ENCODE measurements at regions not wholly inside any gene's neighbourhood (a gene's known extent, or its start where the extent isn't known, plus 50 kb on each side); places are given as distances from the start of the nearest gene placed in this dataset.
"Not testable (repeated sequence)": the region's sequence is repeated elsewhere in the genome, so short reads cannot be mapped to it uniquely, and the experiment has no call there.

DNA sequence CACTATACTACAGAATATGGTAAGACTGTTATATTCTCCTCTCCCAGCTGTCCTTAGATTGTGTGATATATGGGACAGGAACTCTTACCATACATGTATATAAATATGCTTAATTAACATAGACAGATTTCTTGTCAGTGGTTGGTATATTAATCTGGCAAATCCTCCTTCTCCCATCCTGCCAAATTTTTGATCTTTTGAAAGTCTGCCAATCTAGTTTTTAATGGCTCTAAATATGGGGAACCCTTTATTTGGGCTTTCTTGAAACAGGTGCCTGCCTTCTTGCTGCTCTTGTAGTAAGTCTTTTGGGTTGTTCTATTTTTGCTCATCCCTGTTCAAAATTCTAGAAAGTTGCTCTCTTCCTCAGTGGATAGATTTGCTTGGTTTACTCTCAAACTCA, 63.5 kb downstream of the SPATA31D1 start:
- no peak for DNase-seq (ENCODE audit: low spot score)
- ATAC-seq: no peak

DNA sequence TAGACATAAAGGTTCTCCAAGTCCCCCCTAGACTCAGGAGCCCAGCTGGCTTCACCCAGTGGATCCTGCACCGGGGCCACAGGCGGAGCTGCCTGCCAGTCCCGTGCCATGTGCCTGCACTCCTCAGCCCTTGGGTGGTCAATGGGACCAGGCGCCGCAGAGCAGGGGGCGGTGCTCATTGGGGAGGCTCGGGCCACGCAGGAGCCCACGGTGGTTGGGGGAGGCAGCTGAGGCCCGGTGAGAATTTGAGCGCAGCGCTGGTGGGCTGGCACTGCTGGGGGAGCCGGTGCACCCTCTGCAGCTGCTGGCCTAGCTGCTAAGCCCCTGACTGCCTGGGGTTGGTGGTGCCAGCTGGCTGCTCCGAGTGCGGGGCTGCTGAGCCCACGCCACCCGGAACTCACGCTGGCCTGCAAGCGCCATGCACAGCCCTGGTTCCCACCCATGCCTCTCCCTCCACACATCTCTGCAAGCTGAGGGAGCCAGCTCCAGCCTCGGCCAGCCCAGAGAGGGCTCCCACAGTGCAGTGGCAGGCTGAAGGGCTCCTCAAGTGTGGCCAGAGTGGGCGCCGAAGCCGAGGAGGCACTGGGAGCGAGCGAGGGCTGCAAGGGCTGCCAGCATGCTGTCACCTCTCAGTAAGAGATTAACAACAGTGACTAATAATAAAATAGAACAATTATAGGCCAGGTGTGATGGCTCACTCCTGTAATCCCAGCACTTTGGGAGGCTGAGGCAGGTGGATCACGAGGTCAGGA, 65.9 kb downstream of the SPATA31D1 start:
- ATAC-seq (no peak), DNase-seq (ENCODE audit: low spot score) (no peak)

DNA sequence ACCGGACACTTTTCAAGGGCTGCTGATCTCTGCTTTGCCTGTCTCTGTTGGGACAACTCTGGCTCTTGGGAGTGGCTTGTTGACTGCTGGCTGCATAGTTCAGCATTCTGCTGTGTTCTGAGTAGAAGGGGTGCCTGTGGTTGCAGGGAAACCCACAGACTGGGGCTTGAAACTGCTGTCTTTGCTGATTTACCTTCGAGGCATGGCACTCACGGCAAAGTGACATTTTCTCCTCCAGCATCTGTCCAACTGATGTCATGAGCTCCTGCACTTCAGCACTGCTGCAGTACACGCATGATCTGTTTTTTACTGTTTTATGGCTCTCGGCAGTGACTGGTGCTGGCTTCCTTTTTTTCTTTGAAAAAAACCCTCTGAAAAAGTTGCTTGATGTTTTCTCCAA, 69.2 kb downstream of the SPATA31D1 start:
- no peak for ATAC-seq
- no peak for DNase-seq (ENCODE audit: low spot score)

DNA sequence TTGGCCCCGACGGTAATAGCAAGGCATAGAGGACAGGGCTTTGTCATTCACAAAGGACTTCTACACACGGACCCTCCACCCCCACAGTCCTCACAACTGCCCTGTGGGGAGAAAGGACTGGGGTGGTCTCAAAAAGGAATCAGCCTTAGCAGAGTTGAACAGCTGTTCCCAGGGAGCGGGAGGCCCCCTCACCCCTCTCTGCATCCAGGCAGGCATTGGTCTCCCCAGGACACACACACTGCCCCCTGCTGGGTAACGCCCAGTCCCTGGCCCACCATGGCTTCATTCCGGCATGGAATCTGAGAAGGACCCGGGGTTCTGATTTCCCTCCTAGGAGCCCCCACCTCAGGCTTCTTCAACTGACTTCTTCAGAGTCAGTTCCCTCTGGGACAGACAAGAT, 73.2 kb downstream of the SPATA31D1 start:
- ATAC-seq; DNase-seq (ENCODE audit: low spot score): not testable (repeated sequence)

DNA sequence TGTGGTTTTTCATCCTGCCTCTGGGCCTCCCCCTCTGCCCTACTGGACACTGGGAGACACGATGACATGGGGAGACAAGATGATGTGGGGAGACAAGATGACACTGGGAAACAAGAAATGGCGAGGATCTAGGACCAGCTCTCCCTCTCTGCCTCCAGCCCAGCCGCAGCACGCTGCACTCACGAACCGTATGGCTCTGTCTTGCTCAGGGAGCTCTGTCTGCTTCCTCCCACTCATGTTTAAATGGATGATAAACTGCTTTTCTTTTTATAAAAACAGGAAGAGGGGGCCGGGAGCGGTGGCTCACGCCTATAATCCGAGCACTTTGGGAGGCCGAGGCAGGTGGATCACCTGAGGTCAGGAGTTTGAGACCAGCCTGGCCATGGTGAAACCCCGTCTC, 73.7 kb downstream of the SPATA31D1 start:
- ATAC-seq (no peak), DNase-seq (ENCODE audit: low spot score) (no peak)

DNA sequence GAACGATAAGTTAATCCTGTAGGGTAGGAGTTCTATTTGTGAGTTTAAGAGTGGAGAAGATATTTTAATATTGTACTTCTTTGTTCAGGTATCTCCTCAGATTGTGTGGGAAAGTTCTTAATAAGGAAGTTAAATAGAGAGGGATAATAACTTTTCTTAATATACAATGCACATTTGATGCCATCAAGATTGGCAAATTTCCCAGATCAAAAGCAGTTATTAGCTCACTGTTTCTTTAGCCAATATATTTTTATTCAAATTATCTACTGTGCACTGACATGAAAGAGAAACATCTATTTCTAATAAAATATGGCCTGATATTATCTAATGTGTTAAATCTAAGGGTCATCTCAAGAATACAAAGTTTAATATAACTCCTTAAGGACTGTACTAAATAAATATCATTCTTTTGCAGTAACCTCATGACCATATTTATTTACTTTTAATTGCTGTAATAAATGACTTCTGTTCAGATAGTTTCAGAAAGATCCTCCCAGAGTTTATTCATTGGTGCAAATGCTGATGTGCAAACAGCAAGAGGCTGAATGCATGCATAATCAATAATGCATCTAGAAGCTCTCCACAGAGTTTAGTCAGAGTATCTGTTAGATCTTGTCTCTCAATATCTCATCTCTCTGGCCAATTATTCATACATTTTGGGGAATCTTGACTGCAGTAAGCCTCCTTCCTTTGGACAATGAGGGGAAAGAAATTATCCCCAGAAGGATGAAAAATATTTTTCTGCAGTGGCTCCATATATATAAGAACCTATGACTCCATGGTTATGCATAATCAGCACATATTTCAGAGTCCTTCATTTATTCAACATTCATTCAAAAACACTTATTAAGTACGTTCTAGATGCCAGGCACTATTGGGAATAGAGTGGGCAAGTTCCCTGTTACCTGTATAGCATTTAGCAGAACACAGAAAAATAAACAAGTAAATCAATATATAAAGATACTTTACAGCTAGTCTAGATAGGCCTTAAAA, 85.3 kb downstream of the SPATA31D1 start:
- DNase-seq (ENCODE audit: low spot score) (no peak), ATAC-seq (no peak)

DNA sequence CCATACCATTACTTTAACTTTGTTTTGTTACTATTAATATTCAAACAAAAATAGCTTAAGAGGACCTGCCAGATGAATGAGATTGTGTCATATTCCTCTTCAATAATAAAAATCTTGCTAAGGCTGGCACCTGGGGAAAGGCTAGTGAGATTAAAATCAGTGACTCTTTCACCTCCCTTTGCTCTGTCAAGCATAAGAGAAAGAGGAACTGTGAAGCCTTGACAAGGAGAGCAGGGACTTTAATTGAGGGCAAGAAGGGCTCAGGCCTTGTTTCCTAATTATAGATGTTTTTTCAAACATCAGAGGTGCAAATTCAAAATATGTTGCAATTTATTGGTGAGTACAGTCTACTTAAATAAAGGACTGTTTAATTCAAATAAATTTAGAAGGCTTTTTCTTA, 91.7 kb downstream of the SPATA31D1 start:
- ATAC-seq (no peak), DNase-seq (ENCODE audit: low spot score) (no peak)

DNA sequence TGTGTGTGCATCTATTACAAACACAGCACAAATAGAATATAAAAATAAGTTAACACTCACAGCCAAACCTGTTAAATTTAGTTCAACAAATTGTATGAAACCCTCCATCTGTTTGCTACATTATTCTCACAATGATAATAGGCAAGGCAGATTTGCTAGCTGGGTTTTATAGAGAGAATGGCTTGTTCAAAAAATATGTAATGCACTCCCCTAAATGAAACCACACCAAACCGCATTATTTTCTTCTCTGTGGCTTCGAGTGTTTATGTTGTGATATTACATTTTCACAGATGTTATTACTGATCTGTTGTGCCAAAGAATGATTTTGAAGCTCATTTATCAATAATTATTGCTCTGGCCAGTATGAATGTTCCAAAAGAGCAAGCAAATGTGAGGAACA, 92.9 kb downstream of the SPATA31D1 start:
- ATAC-seq (no peak), DNase-seq (ENCODE audit: low spot score) (no peak)

DNA sequence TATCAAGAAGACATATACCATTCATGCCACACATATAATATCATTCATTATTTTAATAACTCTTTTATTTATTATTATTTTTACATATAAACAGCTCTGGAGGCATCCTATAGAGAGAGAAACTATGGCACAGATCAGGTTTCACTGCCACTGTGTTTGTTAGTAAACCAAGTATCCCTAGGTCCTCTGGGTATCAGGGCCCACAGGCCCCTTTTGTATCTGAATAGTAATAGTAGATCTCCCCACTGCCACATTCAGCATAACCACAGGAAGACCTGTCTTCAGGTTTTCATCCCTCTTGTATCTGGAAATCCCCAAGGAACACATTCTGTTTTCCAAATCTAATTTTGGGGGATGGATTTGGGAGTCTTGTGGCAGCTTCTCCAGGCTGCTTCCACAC, 94.0 kb downstream of the SPATA31D1 start:
- no peak for DNase-seq (ENCODE audit: low spot score)
- no peak for ATAC-seq

DNA sequence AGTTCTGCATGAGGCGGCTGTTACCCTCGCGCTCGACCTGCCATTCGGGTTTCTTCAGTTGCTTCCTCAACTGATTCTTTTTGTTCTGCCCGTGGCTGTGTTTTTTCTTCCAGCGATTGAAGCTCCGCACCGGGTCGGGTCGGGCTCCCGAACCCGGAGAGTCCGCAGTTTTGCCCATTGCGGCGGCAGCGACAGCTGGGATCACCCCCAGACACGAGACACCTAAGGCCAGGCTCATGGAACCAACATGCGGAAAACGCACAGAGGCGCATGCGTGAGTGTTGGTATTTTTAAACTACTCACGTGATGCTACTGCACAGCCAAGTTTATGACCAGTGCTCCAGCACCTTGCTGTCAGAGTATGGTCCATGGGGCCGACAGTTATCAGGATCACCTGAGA, 100.0 kb downstream of the SPATA31D1 start:
- DNase-seq (ENCODE audit: low spot score): no peak
- no peak for ATAC-seq

DNA sequence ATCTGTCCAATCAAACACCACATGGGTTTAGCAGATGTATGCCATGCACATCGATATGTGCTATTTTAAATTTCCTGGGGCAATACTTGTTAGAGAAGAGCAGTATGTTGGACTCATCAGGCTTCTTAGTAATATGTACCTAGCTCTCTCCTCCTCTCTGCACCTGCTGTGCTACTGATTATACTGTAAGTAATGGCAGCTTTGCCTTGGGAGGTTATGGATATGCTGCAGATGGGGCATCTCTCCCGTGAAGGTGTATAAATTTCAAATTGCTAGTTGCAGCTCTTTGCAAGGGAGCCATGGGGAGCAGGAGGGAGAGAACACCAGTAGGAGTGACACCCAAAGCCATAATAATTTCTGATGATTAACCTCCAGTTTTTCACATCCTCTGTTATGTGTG, 101.5 kb downstream of the SPATA31D1 start:
- no peak for DNase-seq (ENCODE audit: low spot score)
- ATAC-seq: no peak

DNA sequence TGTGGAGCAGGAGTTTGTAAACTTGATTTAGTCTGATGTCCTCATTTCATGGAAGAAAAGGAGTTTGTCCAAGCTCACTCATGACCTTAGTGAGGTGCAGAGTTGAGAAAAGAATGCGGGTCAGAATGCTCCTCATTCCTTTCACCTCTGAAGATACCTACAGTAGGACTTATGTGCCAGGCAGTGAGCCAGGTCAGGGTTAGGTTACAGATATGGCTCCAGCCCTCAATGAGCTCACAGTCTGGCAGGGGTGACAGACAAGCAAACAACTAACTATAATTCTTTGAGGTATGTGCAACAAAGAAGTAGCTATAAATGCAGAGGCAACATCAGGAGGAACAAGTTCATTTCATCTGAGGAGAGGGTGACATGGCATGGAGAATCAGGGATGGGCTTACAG, 102.5 kb downstream of the SPATA31D1 start:
- ATAC-seq: no peak
- no peak for DNase-seq (ENCODE audit: low spot score)

DNA sequence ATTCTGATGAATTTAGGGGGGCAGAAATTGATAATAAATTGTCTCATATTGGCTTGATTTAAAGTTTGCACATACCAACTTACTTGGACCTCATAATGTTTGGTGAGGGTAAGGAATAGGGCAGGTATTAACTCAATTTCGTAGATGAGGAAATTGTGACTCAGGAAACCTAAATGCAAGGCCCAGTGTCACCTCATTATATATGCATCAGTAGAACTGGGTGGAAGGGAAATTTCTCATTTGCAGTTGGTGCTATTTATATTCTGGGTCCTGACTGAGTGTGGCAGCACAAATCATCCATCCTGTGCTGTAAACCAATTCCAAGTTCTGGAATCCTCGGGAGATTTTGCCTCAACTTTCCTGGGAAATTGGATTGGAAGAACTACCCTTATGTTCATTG, 103.0 kb downstream of the SPATA31D1 start:
- DNase-seq (ENCODE audit: low spot score) (no peak), ATAC-seq (no peak)

DNA sequence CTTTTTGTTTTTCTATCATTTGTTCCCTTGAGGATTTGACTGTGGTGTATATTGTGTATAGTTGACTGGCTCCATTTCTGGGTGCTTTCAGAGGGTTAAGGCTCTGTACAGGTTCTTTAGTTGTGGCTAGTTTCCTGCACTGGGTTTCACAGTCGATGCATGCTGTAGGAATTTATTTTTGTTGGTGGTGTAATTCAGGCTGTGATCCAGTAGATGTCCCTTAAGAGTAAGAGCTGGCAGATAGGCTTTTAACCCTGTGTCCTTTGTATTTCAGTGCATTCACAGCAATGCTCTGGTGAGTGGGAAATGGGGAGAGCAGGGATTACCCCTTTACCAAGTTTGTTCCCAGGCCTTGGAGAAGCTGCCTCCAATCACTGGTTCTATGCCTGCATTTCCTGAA, 112.9 kb downstream of the SPATA31D1 start:
- DNase-seq (ENCODE audit: low spot score) (no peak), ATAC-seq (no peak)

DNA sequence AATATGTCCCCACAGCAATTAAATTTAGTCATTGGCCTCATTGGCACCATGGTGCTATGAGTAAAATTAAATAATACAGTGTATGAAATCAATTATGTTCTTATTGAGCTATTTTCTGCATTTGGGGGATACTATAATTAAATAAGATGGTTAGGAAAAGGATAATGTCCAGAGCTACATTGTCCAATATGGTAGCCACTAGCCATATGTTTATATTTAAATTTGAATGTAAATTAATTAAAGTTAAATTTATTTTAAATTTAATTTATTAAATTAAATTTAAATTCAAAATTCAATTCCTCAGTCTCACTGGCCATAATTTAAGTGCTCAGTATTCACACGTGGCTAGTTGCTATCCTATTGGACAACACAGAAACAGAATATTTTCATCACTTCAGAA, 115.7 kb downstream of the SPATA31D1 start:
- DNase-seq (ENCODE audit: low spot score) (no peak), ATAC-seq (no peak)

DNA sequence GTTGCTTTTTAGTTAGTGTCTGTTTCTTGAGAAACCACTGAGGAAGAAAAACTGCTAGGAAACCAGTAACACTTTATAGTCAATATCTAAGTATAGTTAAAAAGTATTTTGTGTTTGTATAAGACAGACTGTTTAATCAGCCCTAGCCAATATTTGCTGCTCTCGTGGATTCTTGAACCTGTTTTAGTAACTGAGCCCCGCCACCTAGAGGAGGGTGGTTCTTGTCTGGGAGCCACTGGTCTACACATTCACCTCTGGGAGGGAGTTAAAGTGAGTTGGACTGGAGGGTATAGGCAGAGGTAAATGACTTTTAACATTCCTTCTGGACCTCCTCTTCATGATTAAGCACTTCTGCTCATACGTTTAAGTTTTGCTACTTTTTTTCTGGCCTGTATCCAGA, 117.2 kb downstream of the SPATA31D1 start:
- peak; percentile 62 for DNase-seq (ENCODE audit: low spot score)
- peak; percentile 99 for ATAC-seq

DNA sequence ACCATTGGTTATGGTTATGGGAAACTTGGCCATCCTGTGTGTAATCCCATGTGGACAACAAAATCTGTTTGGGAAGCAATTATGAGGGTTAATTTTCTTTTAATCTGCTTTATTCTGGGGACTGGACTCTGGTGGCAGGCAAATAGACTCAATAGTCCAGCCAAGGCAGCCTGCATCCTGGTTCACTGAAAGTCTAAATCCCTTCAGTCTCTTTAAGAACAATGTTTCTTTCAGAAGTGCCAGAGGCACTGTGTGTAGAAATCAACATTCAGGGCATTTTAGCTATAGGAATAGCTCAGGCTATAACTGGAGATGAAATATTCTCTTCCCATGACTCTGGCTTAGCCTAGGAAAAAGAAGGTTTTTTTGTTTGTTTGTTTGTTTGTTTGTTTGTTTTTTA, 118.0 kb downstream of the SPATA31D1 start:
- ATAC-seq: no peak
- DNase-seq (ENCODE audit: low spot score): no peak

DNA sequence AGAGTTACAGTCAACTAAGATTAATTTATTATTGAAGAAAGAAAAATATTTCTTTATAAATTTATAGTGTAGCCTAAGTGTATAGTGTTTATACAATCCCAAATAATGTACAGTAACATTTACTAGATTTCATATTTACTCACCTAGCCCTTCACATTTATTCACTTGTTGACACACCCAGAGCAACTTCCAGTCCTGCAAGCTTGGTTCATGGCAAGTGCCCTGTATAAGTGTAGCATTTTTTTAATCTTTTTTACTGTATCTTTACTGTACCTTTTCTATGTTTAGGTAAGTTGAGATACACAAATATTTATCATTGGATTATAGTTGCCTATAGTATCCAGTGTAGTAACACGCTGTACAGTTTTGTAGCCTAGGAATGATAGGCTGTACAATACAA, 119.9 kb downstream of the SPATA31D1 start:
- ATAC-seq (no peak), DNase-seq (ENCODE audit: low spot score) (no peak)

DNA sequence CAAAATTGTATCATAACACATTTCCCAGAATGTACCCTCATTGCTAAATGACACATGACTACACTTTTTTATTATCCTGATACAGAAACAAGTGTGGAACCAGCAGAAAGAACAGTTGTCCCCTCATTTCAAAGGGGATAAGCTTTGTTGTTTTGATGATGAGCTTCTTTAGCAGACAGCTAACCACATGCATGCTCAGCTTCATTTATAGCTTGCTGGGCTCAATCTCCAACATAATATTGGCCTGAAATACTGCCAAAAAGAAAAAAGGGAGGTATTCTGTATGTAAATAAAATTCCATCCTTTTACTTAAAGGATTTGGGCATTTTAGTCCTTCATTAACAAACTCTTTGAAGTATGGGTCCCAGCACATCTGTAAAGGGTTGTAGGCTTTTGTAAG, 120.4 kb downstream of the SPATA31D1 start:
- no peak for ATAC-seq
- no peak for DNase-seq (ENCODE audit: low spot score)

DNA sequence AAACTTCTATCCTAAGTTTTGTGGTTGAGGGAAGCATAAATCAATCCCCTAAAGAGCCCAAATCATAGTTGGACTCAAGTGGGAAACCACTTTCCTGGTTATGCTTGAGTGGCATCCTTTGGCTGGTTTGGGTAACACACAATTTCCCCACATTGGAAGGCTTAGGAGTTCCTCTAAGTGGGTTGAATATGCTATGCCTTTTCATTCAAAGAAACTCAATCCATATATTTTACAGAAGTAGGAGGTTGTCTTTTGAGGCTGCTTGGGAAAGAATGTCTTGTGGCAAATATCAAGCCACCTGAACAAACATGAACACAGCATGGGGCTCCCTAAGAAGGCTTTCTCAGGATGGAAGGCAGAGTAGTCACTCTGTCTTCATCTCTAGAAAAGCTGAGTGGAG, 121.1 kb downstream of the SPATA31D1 start:
- no peak for ATAC-seq
- DNase-seq (ENCODE audit: low spot score): no peak

DNA sequence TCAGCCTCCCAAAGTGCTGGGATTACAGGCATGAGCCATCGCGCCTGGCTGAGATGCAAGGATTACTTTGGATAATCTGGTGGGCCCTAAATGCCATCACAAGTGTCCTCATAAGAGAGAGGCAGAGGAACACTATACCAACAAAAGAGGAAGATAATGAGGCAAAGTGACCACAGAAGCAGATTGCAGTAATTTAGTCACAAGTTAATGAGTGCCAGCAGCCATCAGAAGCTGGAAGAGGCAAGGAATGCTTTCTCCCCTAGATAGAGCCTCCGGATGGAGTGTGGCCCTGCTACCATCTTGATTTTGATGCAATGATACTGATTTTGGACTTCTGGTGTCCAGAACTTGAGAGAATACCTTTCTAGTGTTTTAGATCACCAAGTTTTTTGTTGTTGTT, 122.3 kb downstream of the SPATA31D1 start:
- ATAC-seq: no peak
- no peak for DNase-seq (ENCODE audit: low spot score)

DNA sequence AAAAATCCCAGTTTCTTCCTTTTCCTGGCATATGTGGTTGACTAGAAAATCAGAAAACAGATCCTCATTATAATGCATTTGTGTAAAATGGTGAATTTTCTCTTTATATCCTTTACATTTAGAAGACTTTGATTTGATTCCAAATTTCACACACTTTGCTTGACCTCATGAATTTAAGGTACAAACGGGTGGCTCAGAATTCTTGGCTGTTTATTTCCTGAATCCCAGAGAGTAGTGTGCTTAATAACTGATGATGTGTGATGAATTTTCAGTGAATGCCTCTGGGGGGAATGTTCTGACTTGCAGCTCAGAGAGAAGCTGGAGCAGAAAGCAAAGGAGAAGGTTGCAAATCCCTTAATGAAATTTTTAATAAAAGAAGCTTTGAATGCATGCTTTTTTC, 126.8 kb downstream of the SPATA31D1 start:
- DNase-seq (ENCODE audit: low spot score): no peak
- ATAC-seq: no peak
